ENCODE measurements at regions not wholly inside any gene's neighbourhood (a gene's known extent, or its start where the extent isn't known, plus 50 kb on each side); places are given as distances from the start of the nearest gene placed in this dataset.

DNA sequence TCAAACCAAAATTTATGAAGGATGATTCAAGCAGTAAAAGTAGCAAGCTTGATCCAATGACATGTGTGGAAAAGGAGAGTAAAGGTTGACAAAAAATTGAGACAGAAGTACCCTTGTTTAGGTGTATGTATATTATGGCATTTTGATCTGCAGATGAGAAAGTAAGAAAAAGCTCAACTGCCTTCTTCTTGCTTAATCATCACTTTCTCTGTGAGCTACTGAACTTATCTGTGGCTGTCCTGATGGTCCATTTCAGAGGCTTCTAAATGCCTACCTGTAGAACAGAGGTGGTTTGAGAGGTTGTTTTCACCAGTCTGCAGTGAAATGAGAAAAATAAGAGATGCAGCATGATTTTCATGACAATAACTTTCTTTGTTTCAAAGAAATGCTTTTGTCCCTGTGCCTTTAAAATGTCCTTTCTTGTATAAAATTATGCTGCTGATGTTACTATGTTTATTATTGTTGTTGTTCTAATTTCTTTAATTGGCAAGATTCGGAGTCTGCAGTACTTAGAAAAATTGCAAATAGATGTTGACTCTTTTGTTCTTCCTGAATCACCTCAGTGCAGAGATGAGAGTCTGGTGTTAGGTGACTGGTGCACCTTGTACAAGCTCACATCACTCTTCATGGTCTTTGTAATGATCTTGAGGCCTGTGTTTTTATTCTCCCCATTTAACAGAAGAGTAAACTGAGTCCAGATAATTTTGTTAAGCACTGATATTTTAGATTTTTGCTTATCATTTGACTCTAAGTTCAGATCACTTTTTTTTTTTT, 821.9 kb downstream of the VRK1 start:
- TF ChIP-seq POLR2AphosphoS5 (IDR thresholded peaks at IDR 0.05; ENCODE audit: low read depth) = no peak
- no peak for TF ChIP-seq CTCF (IDR thresholded peaks at IDR 0.05; ENCODE audit: insufficient read depth, low read length)
- TF ChIP-seq REST (IDR thresholded peaks at IDR 0.05; ENCODE audit: insufficient replicate concordance, low read depth) = no peak
- no peak for TF ChIP-seq GABPA (IDR thresholded peaks at IDR 0.05; ENCODE audit: low read depth)
